K562 (cell line): ENCODE measurements at regions not wholly inside any gene's neighbourhood (a gene's known extent, or its start where the extent isn't known, plus 50 kb on each side); places are given as distances from the start of the nearest gene placed in this dataset.

Experiments
- NELFE ChIP-seq: IDR thresholded peaks from 2 replicates; pipeline ENCODE4 v1.6.1; 2011; ENCODE audit warnings: mild to moderate bottlenecking; ENCODE audit not compliant: insufficient read depth, insufficient read length
- PRDM10 ChIP-seq: fragments of 450-650 bp; IDR thresholded peaks from 2 replicates; pipeline ENCODE4 v1.6.1; 2018; ENCODE audit not compliant: partially characterized antibody
- RFX7 ChIP-seq: fragments of 250-450 bp; sonication (Bioruptor Pico); IDR thresholded peaks from 2 replicates; pipeline ENCODE4 v1.5.1; 2021; ENCODE audit warnings: mild to moderate bottlenecking
- ZFP1 ChIP-seq: fragments of 450-650 bp; formaldehyde crosslinking; IDR thresholded peaks from 2 replicates; pipeline ENCODE4 v1.4.0; 2020; ENCODE audit warnings: mild to moderate bottlenecking, mixed read lengths
- ZNF311 ChIP-seq: fragments of 250-450 bp; sonication (Bioruptor Pico); IDR thresholded peaks from 2 replicates; pipeline ENCODE4 v1.4.0; 2020; ENCODE audit warnings: mild to moderate bottlenecking, moderate library complexity
- ZNF384 ChIP-seq: IDR thresholded peaks from 2 replicates; pipeline ENCODE4 v1.6.1; 2012; ENCODE audit warnings: low read depth, low read length, improper control_type of control experiment
- ZNF408 ChIP-seq: fragments of 250-450 bp; sonication (Bioruptor Pico); IDR thresholded peaks from 2 replicates; pipeline ENCODE4 v1.4.0; 2020; ENCODE audit warnings: low read depth, mild to moderate bottlenecking, moderate library complexity
- TF ChIP-seq, protein P1 (sequence below): fragments of 450-650 bp; IDR thresholded peaks from 2 replicates; pipeline ENCODE4 v1.6.1; 2016; ENCODE audit warnings: antibody characterized with exemption
- TF ChIP-seq, protein P2 (sequence below): fragments of 150-350 bp; IDR thresholded peaks from 2 replicates; pipeline ENCODE4 v1.6.1; 2014; ENCODE audit warnings: low read depth, mild to moderate bottlenecking, low read length, borderline replicate concordance

DNA sequence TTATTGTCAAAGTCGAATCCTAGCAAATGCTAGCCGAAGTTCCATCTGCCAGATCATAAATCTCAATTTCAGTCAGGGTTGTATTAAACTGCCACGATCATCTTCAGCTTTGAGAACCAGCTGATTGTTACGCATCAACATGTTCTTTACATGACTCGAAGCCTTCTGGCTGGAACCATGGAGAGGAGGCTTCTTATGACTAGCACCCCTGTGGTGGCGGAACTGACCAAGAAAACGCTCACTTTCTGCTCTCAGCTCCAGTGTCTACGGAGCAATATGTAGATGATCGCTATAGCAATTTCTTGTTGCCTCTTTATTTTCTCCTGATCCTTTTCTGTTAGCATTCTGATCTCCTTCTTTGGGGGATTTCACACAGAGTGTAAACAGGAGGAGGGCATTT, 479.4 kb upstream of the SLC35B3 start (continued):
- TF ChIP-seq ZNF408 (no peak), NELFE (no peak), RFX7 (CRISPR knock-in tag) (no peak), ZFP1 (CRISPR knock-in tag) (no peak), ZNF311 (CRISPR knock-in tag) (no peak), PRDM10 (no peak), ZNF384 (no peak)
- TF ChIP-seq, protein P1, sequence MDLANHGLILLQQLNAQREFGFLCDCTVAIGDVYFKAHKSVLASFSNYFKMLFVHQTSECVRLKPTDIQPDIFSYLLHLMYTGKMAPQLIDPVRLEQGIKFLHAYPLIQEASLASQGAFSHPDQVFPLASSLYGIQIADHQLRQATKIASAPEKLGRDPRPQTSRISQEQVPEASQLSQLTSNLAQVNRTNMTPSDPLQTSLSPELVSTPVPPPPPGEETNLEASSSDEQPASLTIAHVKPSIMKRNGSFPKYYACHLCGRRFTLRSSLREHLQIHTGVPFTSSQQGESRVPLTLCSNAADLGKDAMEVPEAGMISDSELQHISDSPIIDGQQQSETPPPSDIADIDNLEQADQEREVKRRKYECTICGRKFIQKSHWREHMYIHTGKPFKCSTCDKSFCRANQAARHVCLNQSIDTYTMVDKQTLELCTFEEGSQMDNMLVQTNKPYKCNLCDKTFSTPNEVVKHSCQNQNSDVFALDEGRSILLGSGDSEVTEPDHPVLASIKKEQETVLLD, result no peak
- TF ChIP-seq, protein P2, sequence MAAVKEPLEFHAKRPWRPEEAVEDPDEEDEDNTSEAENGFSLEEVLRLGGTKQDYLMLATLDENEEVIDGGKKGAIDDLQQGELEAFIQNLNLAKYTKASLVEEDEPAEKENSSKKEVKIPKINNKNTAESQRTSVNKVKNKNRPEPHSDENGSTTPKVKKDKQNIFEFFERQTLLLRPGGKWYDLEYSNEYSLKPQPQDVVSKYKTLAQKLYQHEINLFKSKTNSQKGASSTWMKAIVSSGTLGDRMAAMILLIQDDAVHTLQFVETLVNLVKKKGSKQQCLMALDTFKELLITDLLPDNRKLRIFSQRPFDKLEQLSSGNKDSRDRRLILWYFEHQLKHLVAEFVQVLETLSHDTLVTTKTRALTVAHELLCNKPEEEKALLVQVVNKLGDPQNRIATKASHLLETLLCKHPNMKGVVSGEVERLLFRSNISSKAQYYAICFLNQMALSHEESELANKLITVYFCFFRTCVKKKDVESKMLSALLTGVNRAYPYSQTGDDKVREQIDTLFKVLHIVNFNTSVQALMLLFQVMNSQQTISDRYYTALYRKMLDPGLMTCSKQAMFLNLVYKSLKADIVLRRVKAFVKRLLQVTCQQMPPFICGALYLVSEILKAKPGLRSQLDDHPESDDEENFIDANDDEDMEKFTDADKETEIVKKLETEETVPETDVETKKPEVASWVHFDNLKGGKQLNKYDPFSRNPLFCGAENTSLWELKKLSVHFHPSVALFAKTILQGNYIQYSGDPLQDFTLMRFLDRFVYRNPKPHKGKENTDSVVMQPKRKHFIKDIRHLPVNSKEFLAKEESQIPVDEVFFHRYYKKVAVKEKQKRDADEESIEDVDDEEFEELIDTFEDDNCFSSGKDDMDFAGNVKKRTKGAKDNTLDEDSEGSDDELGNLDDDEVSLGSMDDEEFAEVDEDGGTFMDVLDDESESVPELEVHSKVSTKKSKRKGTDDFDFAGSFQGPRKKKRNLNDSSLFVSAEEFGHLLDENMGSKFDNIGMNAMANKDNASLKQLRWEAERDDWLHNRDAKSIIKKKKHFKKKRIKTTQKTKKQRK, result no peak
- TF ChIP-seq, all 486 proteins: peak for 0
